Renal cortical epithelial cell (primary cell): ENCODE measurements at regions not wholly inside any gene's neighbourhood (a gene's known extent, or its start where the extent isn't known, plus 50 kb on each side); places are given as distances from the start of the nearest gene placed in this dataset.
A peak's percentile ranks its signal among the peaks of the same experiment; 100 is the strongest.
"Not testable (repeated sequence)": the region's sequence is repeated elsewhere in the genome, so short reads cannot be mapped to it uniquely, and the experiment has no call there.

Experiments used
- DNase-seq: peaks from one replicate; pipeline ENCODE4 v3.0.0-alpha.2; 2011; ENCODE audit warnings: low read depth

- DNase-seq, result peak; percentile 80
Observed at GRCh38 chr13:108003626-108004025, 211.7 kb downstream of the LIG4 start.

DNA sequence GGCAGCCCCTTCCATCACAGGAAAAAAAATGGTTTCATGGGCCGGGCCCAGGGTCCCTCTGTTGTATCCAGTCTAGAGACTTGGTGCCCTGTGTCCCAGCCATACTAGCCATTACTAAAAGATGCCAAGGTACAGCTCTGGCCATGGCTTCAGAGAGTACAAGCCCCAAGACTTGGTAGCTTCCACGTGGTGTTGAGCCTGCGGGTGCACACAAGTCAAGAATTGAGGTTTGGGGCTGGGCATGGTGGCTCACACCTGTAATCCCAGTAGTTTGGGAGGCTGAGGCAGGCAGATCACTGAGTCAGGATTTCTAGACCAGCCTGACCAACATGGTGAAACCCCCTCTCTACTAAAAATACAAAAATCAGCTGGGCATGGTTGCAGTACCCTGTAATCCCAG is 214.3 kb downstream of the LIG4 start:
- DNase-seq, result no peak

DNA sequence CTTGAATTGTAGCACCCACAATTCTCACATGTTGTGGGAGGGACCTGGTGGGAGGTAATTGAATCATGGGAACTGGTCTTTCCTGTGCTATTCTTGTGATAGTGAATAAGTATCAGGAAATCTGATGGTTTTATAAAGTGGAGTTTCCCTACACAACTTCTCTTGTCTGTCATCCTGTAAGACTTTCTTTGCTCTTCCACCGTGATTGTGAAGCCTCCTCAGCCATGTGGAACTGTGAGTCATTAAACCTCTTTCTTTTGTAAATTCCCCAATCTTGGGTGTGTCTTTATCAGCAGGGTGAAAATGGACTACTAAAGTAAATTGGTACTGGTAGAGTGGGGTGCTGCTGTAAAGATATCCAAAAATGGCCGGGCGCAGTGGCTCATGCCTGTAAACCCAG is 215.6 kb downstream of the LIG4 start:
- peak; percentile 57 for DNase-seq

DNA sequence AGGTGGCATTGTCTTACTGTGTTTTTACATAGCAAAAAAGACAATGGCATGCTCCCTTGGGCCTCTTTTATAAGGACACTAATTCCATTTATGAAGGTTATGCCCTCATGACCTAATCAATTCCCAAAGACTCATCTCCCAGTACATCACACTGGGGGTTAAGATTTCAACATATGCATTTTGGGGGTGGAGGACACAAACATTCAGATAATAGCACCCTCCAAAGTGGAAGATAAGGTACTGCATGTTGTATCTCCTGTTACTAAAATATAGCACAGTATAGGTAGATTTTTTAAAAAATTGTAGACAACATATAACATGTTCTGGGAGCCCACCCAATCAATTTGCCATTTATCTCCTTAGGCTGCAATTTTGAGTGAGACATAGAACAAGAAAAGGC is 221.2 kb downstream of the LIG4 start:
- no peak for DNase-seq

- peak; percentile 95 for DNase-seq
Observed at GRCh38 chr13:107993239-107993949, 221.9 kb downstream of the LIG4 start.

DNA sequence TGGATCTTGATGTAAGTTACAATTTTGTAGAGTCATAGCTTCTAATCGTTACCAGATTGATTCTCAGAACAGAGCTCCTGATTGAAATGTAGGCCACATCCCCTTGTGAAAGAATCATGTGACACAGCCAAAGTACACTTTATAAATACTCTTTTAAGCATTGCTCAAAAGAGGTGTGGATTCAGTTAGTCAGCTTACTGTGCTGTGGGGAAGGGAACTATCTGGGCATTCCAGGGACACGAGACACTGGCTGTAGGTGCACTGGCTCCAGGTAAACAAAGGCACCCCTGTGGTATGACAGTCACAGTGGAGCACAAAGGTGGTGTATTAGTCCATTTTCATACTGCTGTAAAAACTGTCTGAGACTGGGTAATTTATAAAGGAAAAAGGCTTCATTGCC is 222.8 kb downstream of the LIG4 start:
- peak; percentile 82 for DNase-seq

DNA sequence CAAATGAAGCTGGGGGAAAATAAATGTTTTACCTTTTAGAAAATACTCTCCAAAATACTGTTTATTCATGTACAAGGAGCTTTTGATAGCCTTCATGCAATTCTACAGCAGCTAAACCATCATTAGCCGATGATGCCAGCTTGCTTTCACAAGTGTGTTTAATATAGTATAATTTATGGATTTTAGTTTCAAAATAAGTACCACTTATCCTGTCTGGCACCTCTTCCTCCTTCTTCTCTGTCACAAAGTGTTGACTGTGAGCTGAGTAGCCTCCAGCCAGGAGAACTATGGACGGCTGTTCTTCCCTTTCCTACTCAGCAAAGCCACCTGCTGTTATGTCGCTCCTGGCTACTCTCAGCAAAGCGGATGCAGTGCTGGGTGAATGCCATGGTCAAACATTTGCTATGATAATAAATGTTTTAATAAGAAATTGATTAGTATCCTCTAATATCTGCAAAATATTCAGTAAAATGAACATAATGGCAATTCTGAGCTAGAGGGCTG is 238.2 kb downstream of the LIG4 start:
- no peak for DNase-seq

- DNase-seq, result no peak
Observed at GRCh38 chr13:107976628-107977027, 238.7 kb downstream of the LIG4 start.

- no peak for DNase-seq
Observed at GRCh38 chr13:107974409-107974808, 240.9 kb downstream of the LIG4 start.

DNA sequence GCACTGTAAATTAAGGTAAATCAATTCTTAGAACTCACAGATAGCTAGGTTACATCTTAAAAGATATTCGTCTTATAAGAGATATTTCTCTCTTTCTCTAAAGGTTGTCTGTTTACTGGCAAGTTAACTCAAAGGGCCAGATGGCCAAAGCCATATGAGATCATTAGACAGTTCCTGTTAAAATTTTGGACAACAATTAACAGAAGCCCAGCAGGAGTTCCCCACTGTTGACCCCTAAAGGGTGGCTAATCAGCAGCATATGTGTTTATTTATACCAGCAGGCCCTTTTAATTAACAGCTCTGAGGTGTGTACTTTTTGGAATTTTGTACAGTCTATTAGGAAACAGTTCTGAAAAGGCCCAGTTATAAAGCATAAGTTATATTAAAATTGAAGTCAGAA is 245.8 kb downstream of the LIG4 start:
- DNase-seq, result no peak

GRCh38 chr13:107968470-107968869 is 246.9 kb downstream of the LIG4 start:
- no peak for DNase-seq

GRCh38 chr13:107964395-107964794 is 250.9 kb downstream of the LIG4 start:
- DNase-seq, result no peak

DNA sequence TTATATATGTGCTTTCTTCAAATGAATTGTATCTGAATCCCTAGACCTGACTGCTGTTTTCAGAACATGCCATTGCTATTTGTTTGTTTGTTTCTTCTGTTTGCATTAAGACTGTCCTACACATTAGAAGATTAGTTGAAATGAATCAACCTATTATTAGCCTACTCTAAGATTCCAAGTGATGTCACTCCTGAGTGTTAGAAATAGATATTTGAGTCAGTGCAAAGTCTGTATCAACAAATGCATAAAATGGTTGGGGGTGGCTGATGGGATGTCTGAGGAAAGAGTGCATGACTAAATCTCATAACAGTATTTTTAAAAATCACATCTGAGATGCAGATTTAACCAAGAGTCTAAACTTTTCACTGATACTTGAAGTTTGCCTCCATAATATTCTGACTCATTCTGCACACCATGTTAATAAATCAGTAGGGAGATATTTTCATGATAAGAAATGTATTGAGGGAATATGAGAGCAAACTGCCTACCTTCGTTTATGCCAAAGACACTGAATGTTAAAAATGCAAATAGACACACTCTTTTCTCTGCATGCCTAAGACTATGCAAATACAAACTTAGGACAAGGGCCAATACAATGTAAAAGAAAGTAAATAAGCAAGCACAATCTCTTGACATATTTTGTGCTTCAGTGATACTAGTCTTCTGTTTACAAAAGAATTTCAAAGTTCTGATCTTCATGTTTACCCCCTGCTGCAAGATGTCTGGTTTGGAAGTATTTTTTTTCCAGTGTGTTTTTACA is 253.3 kb downstream of the LIG4 start:
- no peak for DNase-seq

GRCh38 chr13:107960301-107960700 is 255.0 kb downstream of the LIG4 start:
- no peak for DNase-seq

GRCh38 chr13:107956889-107957288 is 258.4 kb downstream of the LIG4 start:
- no peak for DNase-seq

GRCh38 chr13:107942030-107942617 is 273.2 kb downstream of the LIG4 start:
- no peak for DNase-seq

- peak; percentile 13 for DNase-seq
Observed at GRCh38 chr13:107941345-107942029, 273.8 kb downstream of the LIG4 start.

- peak; percentile 2 for DNase-seq
Observed at GRCh38 chr13:107937848-107938247, 277.5 kb downstream of the LIG4 start.

DNA sequence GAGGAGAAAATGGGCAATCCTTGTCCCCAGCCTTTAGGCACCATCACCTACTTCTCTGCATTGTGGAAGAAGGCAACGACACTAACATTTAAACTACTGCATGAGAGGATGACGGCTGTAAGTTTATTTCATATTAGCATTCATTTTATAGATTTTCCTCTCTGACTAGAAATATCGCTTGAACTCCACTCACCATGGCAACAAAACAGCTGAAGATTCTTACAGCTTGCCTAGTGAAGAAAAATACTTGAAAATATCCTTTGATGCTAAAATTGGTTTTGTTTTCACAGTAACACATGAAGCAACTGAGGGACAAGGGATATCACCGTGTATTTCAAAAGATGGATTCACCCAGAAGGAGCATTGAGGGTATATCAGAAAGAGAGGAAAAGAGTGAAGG is 284.3 kb downstream of the LIG4 start:
- DNase-seq, result no peak

DNA sequence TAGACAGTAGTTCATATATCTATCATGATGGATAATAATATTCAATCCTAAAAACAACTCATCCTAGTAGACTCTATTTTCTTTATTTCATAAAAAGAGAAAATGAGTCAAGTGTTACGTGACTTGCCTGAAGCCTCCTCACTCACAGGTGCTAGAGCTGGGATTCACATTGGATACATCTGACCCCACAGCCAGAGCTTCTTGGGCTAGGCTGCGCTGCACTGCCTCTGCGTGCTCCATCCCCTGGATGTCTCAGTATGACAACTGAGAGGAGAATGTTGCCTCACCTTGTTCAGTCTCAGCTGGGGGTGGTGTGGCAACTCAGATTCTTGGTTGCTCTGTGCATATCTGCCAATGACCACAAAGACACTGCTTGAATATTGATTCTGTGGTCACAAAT is 286.6 kb downstream of the LIG4 start:
- no peak for DNase-seq

GRCh38 chr13:107927557-107927956 is 287.8 kb downstream of the LIG4 start:
- DNase-seq, result no peak

GRCh38 chr13:107926515-107926914 is 288.8 kb downstream of the LIG4 start:
- DNase-seq, result not testable (repeated sequence)
